ENCODE measurements at regions not wholly inside any gene's neighbourhood (a gene's known extent, or its start where the extent isn't known, plus 50 kb on each side); places are given as distances from the start of the nearest gene placed in this dataset.

DNA sequence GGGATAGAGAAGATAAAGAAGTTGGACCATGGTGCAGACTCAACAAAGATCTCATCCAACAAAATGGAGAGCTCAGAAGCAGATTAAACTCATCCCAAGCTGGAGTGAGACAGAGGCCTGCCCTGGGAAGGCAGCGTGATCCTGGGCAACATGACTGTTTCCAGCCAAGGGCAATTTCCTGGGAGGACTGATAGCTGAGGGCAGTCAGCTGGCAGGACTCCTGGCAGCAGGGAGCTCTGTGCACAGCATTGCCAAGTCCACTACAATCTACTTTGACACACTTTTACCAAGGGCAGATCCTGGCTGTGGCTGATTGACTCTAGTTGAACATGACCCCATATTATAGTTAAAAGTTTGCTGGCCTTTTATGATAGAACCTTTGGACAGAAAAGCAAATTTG is 357.3 kb upstream of the RASGEF1B start:
- intact Hi-C loops (cut with micrococcal nuclease) = no loop called here
- Histone ChIP-seq H3K27ac (replicated peaks) (peak overlapping the region; percentile 60), H3K4me3 (no peak overlapping the region), H3K4me1 (peaks cover 8% of the 10 kb centered on the region), H3K9me3 (replicated peaks) (no peaks in the 10 kb centered on the region), H3K27me3 (ENCODE audit: low read depth) (no peaks in the 10 kb centered on the region), H3K36me3 (no peaks in the 10 kb centered on the region)
- peak; percentile 63 for DNase-seq
- TF ChIP-seq CTCF (IDR thresholded peaks at IDR 0.05; ENCODE audit: borderline replicate concordance) = no peak

- TF ChIP-seq CTCF (IDR thresholded peaks at IDR 0.05; ENCODE audit: borderline replicate concordance) = no peak
- no peaks in the 10 kb centered on the region for H3K27me3 ChIP-seq (ENCODE audit: low read depth)
- intact Hi-C loops (cut with micrococcal nuclease) = no loop called here
- DNase-seq = no peak
- H3K4me3 ChIP-seq = no peak overlapping the region
- peaks cover 8% of the 10 kb centered on the region for H3K4me1 ChIP-seq
- H3K9me3 ChIP-seq (replicated peaks) = no peaks in the 10 kb centered on the region
- H3K36me3 ChIP-seq = no peaks in the 10 kb centered on the region
- no peak overlapping the region for H3K27ac ChIP-seq (replicated peaks)
Measured at GRCh38 chr4:81827577-81828202, 356.0 kb upstream of the RASGEF1B start.

- intact Hi-C loops (cut with micrococcal nuclease) = no loop called here
- DNase-seq = no peak
- Histone ChIP-seq H3K36me3 (no peaks in the 10 kb centered on the region), H3K9me3 (replicated peaks) (no peaks in the 10 kb centered on the region), H3K27ac (replicated peaks) (no peak overlapping the region), H3K27me3 (ENCODE audit: low read depth) (no peaks in the 10 kb centered on the region), H3K4me1 (peaks cover 8% of the 10 kb centered on the region), H3K4me3 (no peak overlapping the region)
- no peak for TF ChIP-seq CTCF (IDR thresholded peaks at IDR 0.05; ENCODE audit: borderline replicate concordance)
Measured at GRCh38 chr4:81826817-81827424, 355.2 kb upstream of the RASGEF1B start.

DNA sequence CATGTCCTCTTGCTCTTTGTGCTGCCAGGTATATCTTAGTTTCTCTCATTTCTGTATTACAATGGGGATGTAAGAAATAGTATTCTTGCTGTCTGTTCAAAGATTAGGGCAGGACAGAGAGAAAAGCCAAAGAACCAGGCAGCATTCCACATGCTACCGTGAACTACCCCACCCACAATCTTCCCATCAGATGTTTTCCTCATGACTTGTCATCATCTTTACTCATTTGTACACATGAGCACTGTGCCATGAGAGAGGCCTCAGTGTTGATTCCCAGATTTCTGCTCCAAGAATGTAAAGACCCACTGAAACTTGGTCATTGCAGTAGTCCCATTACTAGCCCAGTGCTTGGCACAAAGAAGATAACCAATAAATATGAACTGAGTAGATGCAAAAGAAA is 354.6 kb upstream of the RASGEF1B start:
- H3K4me3 ChIP-seq = no peak overlapping the region
- H3K36me3 ChIP-seq = no peaks in the 10 kb centered on the region
- H3K27me3 ChIP-seq (ENCODE audit: low read depth) = no peaks in the 10 kb centered on the region
- no peak overlapping the region for H3K27ac ChIP-seq (replicated peaks)
- DNase-seq = no peak
- intact Hi-C loops (cut with micrococcal nuclease) = no loop called here
- no peaks in the 10 kb centered on the region for H3K9me3 ChIP-seq (replicated peaks)
- no peak for TF ChIP-seq CTCF (IDR thresholded peaks at IDR 0.05; ENCODE audit: borderline replicate concordance)
- H3K4me1 ChIP-seq = peaks cover 8% of the 10 kb centered on the region

GRCh38 chr4:81818385-81818920 is 346.7 kb upstream of the RASGEF1B start:
- no peaks in the 10 kb centered on the region for H3K9me3 ChIP-seq (replicated peaks)
- H3K27ac ChIP-seq (replicated peaks) = no peak overlapping the region
- H3K27me3 ChIP-seq (ENCODE audit: low read depth) = no peaks in the 10 kb centered on the region
- no peak overlapping the region for H3K4me3 ChIP-seq
- no peaks in the 10 kb centered on the region for H3K36me3 ChIP-seq
- intact Hi-C loops (cut with micrococcal nuclease) = no loop called here
- no peak for TF ChIP-seq CTCF (IDR thresholded peaks at IDR 0.05; ENCODE audit: borderline replicate concordance)
- no peak for DNase-seq
- no peaks in the 10 kb centered on the region for H3K4me1 ChIP-seq
